Ovary (tissue), 3 donors: ENCODE measurements at regions not wholly inside any gene's neighbourhood (a gene's known extent, or its start where the extent isn't known, plus 50 kb on each side); places are given as distances from the start of the nearest gene placed in this dataset.

Source experiments
- CTCF ChIP-seq, 3 donors: fragments of 450-650 bp in 2 of 3; fragments of 200-600 bp in 1 of 3; IDR thresholded peaks; one replicate each; pipeline versions ENCODE4 v1.5.1 to v1.8.0; 2016 to 2022; ENCODE audit warnings: antibody characterized with exemption in 3 of 3, mild to moderate bottlenecking in 1 of 3
- EP300 ChIP-seq: sonication (generic); formaldehyde crosslinking; IDR thresholded peaks from one replicate; pipeline ENCODE4 v1.6.1; 2017; ENCODE audit warnings: antibody characterized with exemption
- POLR2A ChIP-seq: fragments of 450-650 bp; IDR thresholded peaks from one replicate; pipeline ENCODE4 v1.6.1; 2017; ENCODE audit warnings: antibody characterized with exemption, mild to moderate bottlenecking, moderate library complexity
- donor health status: DM: no; HTN: no; CAD: no.

GRCh38 chr12:127964717-127965116 is 302.3 kb upstream of the TMEM132C start:
- no peak for TF ChIP-seq CTCF (IDR thresholded peaks at IDR 0.05)
- TF ChIP-seq POLR2A = no peak
- no peak for TF ChIP-seq EP300
